ENCODE measurements at regions not wholly inside any gene's neighbourhood (a gene's known extent, or its start where the extent isn't known, plus 50 kb on each side); places are given as distances from the start of the nearest gene placed in this dataset.

- no peak for TF ChIP-seq CTCF (conservative IDR thresholded peaks at IDR 0.05; ENCODE audit: low read depth, low read length)
- TF ChIP-seq EZH2 (IDR thresholded peaks at IDR 0.05; ENCODE audit: low read length, unreplicated experiment): no peak
Measured at GRCh38 chr12:58011676-58012075, 70.3 kb downstream of the ATP23 start.
